Adrenal gland (tissue), 9 donors: ENCODE measurements at regions not wholly inside any gene's neighbourhood (a gene's known extent, or its start where the extent isn't known, plus 50 kb on each side); places are given as distances from the start of the nearest gene placed in this dataset.

Source experiments
- DNase-seq, 7 donors: peaks; one replicate each; pipeline ENCODE4 v3.0.0-alpha.2; 2019 to 2020
- H3K27ac ChIP-seq, 5 donors: fragments of 200-600 bp; sonication (generic) in 4 of 5; 1 replicate in 3 of 5; 2 replicates in 2 of 5; pipeline versions ENCODE4 v1.5.1 to v1.8.0; 2016 to 2020; ENCODE audit warnings: mild to moderate bottlenecking in 1 of 5
- H3K27me3 ChIP-seq: fragments of 200-600 bp; 2 replicates; pipeline ENCODE4 v1.8.0; 2021
- H3K36me3 ChIP-seq, 2 donors: fragments of 200-600 bp; replicated peaks in 1 of 2; 1 replicate in 1 of 2; 2 replicates in 1 of 2; pipeline versions ENCODE4 v1.5.1 to v1.8.0; 2018 to 2022
- H3K4me1 ChIP-seq, 2 donors: fragments of 200-600 bp; replicated peaks in 1 of 2; 1 replicate in 1 of 2; 2 replicates in 1 of 2; pipeline versions ENCODE4 v1.5.1 to v1.8.0; 2018 to 2021
- H3K4me3 ChIP-seq, 4 donors: fragments of 200-600 bp; sonication (generic) in 3 of 4; one replicate each; pipeline ENCODE4 v1.5.1; 2016 to 2018
- H3K9me3 ChIP-seq, 3 donors: fragments of 200-600 bp; sonication (generic) in 1 of 3; replicated peaks in 1 of 3; 1 replicate in 2 of 3; 2 replicates in 1 of 3; pipeline versions ENCODE4 v1.5.1 to v1.8.0; 2016 to 2021
- CTCF ChIP-seq, 6 experiments: fragments of 450-650 bp in 4 of 6; fragments of 200-600 bp in 2 of 6; sonication (generic) in 1 of 6; IDR thresholded peaks; 1 replicate in 5 of 6; 2 replicates in 1 of 6; pipeline versions ENCODE4 v1.5.1 to v1.8.0; 2016 to 2021; ENCODE audit warnings: antibody characterized with exemption in 6 of 6, mild to moderate bottlenecking in 2 of 6, moderate library complexity in 1 of 6
- POLR2A ChIP-seq, 2 donors: fragments of 450-650 bp; IDR thresholded peaks; one replicate each; pipeline ENCODE4 v1.6.1; 2017; ENCODE audit warnings: antibody characterized with exemption in 2 of 2, mild to moderate bottlenecking in 2 of 2, moderate library complexity in 1 of 2
- WGBS, 4 donors: extraction: QIAGEN DNeasy Blood & Tissue Kit in 2 of 4; methylation state at CpG; one replicate each; pipeline versions ENCODE4 v1.1.5 to v1.1.7; 2013 to 2017; 5-methylcytosine and 5-hydroxymethylcytosine counted together
- intact Hi-C, 2 donors: fragments of 100-400 bp; cut with DNase I; formaldehyde crosslinking; loops; one replicate each; pipeline versions ENCODE4 v1.14.1 to v1.15.0; 2022 to 2023
- donor health status: healthy with polysubstance abuse.
- donor health status: Bipolar disorder and iron deficiency.
- donor health status: DM: yes; HTN: yes; CAD: no.
- donor health status: DM: no; HTN: no; CAD: no.
- donor health status: DM: no; HTN: no; CAD: no.

- intact Hi-C loops, result no loop called here
- whole genome bisulfite sequencing, 4 donors, result 90 to 93% (median 91%) methylated on average over 3 of the region's 3 CpGs
- Histone ChIP-seq H3K27ac (no peak overlapping the region), H3K27me3 (no peaks in the 10 kb centered on the region), H3K36me3 (no peaks in the 10 kb centered on the region), H3K9me3 (no peaks in the 10 kb centered on the region), H3K4me3 (no peak overlapping the region), H3K4me1 (no peaks in the 10 kb centered on the region)
- TF ChIP-seq CTCF (IDR thresholded peaks at IDR 0.05) (no peak), POLR2A (IDR thresholded peaks at IDR 0.05) (no peak)
- DNase-seq, result no peak
Measured at GRCh38 chr3:187998611-187999010, 155.3 kb upstream of the LPP start.

GRCh38 chr3:187999821-188000220 lies 154.1 kb upstream of the LPP start:
- TF ChIP-seq CTCF (IDR thresholded peaks at IDR 0.05), result no peak
- TF ChIP-seq POLR2A (IDR thresholded peaks at IDR 0.05), result no peak
- H3K4me3 ChIP-seq, result no peak overlapping the region
- no peaks in the 10 kb centered on the region for H3K4me1 ChIP-seq
- H3K27me3 ChIP-seq, result no peaks in the 10 kb centered on the region
- WGBS, 4 donors, result 78 to 84% (median 80%) methylated on average over 4 of the region's 4 CpGs
- intact Hi-C loops, result no loop called here
- no peaks in the 10 kb centered on the region for H3K36me3 ChIP-seq
- no peak for DNase-seq
- no peaks in the 10 kb centered on the region for H3K9me3 ChIP-seq
- no peak overlapping the region for H3K27ac ChIP-seq

- no peaks in the 10 kb centered on the region for H3K36me3 ChIP-seq
- DNase-seq, result no peak
- H3K4me1 ChIP-seq, result no peaks in the 10 kb centered on the region
- intact Hi-C loops, result no loop called here
- no peak overlapping the region for H3K4me3 ChIP-seq
- H3K27me3 ChIP-seq, result no peaks in the 10 kb centered on the region
- no peaks in the 10 kb centered on the region for H3K9me3 ChIP-seq
- WGBS, 4 donors, result 62 to 69% (median 62%) methylated on average over 6 of the region's 6 CpGs
- TF ChIP-seq CTCF (IDR thresholded peaks at IDR 0.05), result no peak
- no peak for TF ChIP-seq POLR2A (IDR thresholded peaks at IDR 0.05)
- H3K27ac ChIP-seq, result no peak overlapping the region
Measured at GRCh38 chr3:188000361-188000861, 153.5 kb upstream of the LPP start.

- WGBS, 4 donors, result 78 to 83% (median 81%) methylated on average over 3 of the region's 3 CpGs
- DNase-seq, result no peak
- TF ChIP-seq CTCF (IDR thresholded peaks at IDR 0.05), result no peak
- TF ChIP-seq POLR2A (IDR thresholded peaks at IDR 0.05), result no peak
- Histone ChIP-seq H3K9me3 (no peaks in the 10 kb centered on the region), H3K4me3 (no peak overlapping the region), H3K27ac (no peak overlapping the region), H3K27me3 (no peaks in the 10 kb centered on the region), H3K4me1 (no peaks in the 10 kb centered on the region), H3K36me3 (no peaks in the 10 kb centered on the region)
- intact Hi-C loops, result no loop called here
Measured at GRCh38 chr3:188001093-188001492, 152.9 kb upstream of the LPP start.
